Activated naive CD8-positive, alpha-beta T cell treated with anti-CD3 and anti-CD28 coated beads, Interleukin-2, amount 10 ng/mL, durations not matched to agents 7 days and 5 days (primary cell): ENCODE measurements at regions not wholly inside any gene's neighbourhood (a gene's known extent, or its start where the extent isn't known, plus 50 kb on each side); places are given as distances from the start of the nearest gene placed in this dataset.
A peak's percentile ranks its signal among the peaks of the same experiment; 100 is the strongest.

Experiments used
- ATAC-seq: fragments of 150-1000 bp; cut with Tn5 transposase; one replicate; pipeline ENCODE4 v1.10.0; 2021; ENCODE audit warnings: low read depth, moderate library complexity
- POLR2A ChIA-PET: fragments of 350-600 bp; sonication (Branson Sonifier 250); formaldehyde crosslinking; loops from one replicate; lab custom pipeline; 2021; ENCODE audit warnings: antibody characterized with exemption; lab: Charles Lee
- DNase-seq: peaks from one replicate; pipeline ENCODE4 v3.0.0; 2021
- H3K27ac Mint-ChIP-seq: one replicate; pipeline ENCODE4 v1.8.0; 2022; ENCODE audit warnings: mild to moderate bottlenecking, mixed read lengths
- H3K27me3 Mint-ChIP-seq: one replicate; pipeline ENCODE4 v1.8.0; 2022; ENCODE audit warnings: mild to moderate bottlenecking, moderate library complexity, mixed read lengths
- H3K36me3 Mint-ChIP-seq: one replicate; pipeline ENCODE4 v1.8.0; 2021; ENCODE audit warnings: mild to moderate bottlenecking, mixed read lengths
- H3K4me1 Mint-ChIP-seq: one replicate; pipeline ENCODE4 v1.8.0; 2021; ENCODE audit warnings: mixed read lengths
- H3K4me3 Mint-ChIP-seq: one replicate; pipeline ENCODE4 v1.8.0; 2022; ENCODE audit warnings: mild to moderate bottlenecking, moderate library complexity, mixed read lengths
- H3K9me3 Mint-ChIP-seq: one replicate; pipeline ENCODE4 v1.8.0; 2021; ENCODE audit warnings: mixed read lengths

- H3K4me1 Mint-ChIP-seq: no peaks in the 10 kb centered on the region
- no peaks in the 10 kb centered on the region for H3K9me3 Mint-ChIP-seq
- no peak overlapping the region for H3K4me3 Mint-ChIP-seq
- no peaks in the 10 kb centered on the region for H3K36me3 Mint-ChIP-seq
- no peak overlapping the region for H3K27ac Mint-ChIP-seq
- DNase-seq (no peak), ATAC-seq (no peak)
- POLR2A ChIA-PET: no interaction called here
- peaks cover 2% of the 10 kb centered on the region for H3K27me3 Mint-ChIP-seq
Observed at GRCh38 chr6:99850841-99851240, 143.2 kb downstream of the MCHR2 start.

- Mint-ChIP-seq H3K36me3 (no peaks in the 10 kb centered on the region), H3K4me1 (no peaks in the 10 kb centered on the region), H3K4me3 (no peak overlapping the region), H3K27ac (no peak overlapping the region), H3K27me3 (peaks cover 2% of the 10 kb centered on the region), H3K9me3 (no peaks in the 10 kb centered on the region)
- DNase-seq (no peak), ATAC-seq (no peak)
- POLR2A ChIA-PET: no interaction called here
Observed at GRCh38 chr6:99852031-99852430, 142.0 kb downstream of the MCHR2 start.

DNA sequence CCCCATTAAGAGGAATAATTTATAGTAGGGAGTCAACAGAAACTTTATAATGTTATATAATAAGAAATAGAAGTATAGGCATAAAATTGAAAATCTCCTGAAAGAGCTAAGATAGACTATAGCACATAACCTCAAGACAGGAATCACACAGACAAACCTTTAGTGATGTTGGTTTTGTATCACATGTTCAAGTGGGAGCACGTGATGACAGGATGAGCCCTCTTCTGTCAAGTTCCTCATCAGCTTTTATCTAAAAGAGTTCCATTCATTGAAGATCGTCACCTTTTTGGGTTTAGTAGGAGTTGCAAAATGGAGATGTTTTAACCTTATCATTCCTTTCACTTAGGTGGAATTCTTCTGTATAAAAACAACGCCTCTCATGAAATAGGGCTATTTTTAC, 127.0 kb downstream of the MCHR2 start:
- Mint-ChIP-seq H3K9me3 (no peaks in the 10 kb centered on the region), H3K27me3 (peaks cover 27% of the 10 kb centered on the region), H3K4me3 (no peak overlapping the region), H3K27ac (no peak overlapping the region), H3K36me3 (no peaks in the 10 kb centered on the region), H3K4me1 (peaks cover 1% of the 10 kb centered on the region)
- no peak for ATAC-seq
- DNase-seq: no peak
- POLR2A ChIA-PET: no interaction called here

- Mint-ChIP-seq H3K4me1 (peaks cover 1% of the 10 kb centered on the region), H3K36me3 (no peaks in the 10 kb centered on the region), H3K27me3 (peaks cover 30% of the 10 kb centered on the region), H3K4me3 (no peak overlapping the region), H3K9me3 (no peaks in the 10 kb centered on the region), H3K27ac (no peak overlapping the region)
- POLR2A ChIA-PET: interaction anchor here (0.5 kb wide), 1 partner anchor 1361 kb away, joined by 5 read pairs; no protein-coding TSS in a partner anchor
- peak; percentile 74 for DNase-seq
- ATAC-seq: peak; percentile 47
Observed at GRCh38 chr6:99868074-99868702, 125.8 kb downstream of the MCHR2 start.
